Erythroblast (primary cell): ENCODE measurements at regions not wholly inside any gene's neighbourhood (a gene's known extent, or its start where the extent isn't known, plus 50 kb on each side); places are given as distances from the start of the nearest gene placed in this dataset.

ENCODE experiments used
- GATA1 ChIP-seq: IDR thresholded peaks from 2 replicates; pipeline ENCODE4 v1.6.1; 2011; ENCODE audit warnings: low read depth, mild to moderate bottlenecking, control low read depth, low read length, moderate library complexity
- POLR2A ChIP-seq: IDR thresholded peaks from 2 replicates; pipeline ENCODE4 v1.6.1; 2011; ENCODE audit warnings: mild to moderate bottlenecking, low read length

DNA sequence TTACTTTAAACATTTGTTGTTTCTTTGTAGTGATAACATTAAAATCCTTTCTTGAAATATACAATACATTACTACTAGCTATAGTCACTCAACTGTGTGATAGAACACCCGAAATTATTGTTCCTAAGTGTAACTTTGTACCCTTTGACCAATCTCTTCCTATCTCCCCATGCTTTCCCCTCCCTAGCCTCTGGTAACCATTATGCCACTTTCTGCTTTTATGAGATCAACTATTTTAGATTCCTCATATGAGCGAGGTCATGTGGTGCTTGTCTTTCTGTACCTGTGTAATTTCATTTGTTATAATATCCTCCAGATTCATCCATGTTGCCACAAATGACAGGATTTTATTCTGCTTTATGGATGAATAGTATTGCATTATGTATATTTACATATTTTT is 629.0 kb downstream of the USP25 start:
- no peak for TF ChIP-seq POLR2A
- TF ChIP-seq GATA1, result no peak
